GM12878 (cell line): ENCODE measurements at regions not wholly inside any gene's neighbourhood (a gene's known extent, or its start where the extent isn't known, plus 50 kb on each side); places are given as distances from the start of the nearest gene placed in this dataset.

ENCODE experiments used
- ATAC-seq: fragments of 200-7000 bp; cut with Tn5 transposase; 3 replicates; pipeline ENCODE4 v1.9.1; 2020; ENCODE audit warnings: mild to moderate bottlenecking, moderate library complexity
- BruUV-seq: library from RNA; stranded (reverse); fragments of 400-500 nt; replicated peaks from 2 replicates; lab custom pipeline; 2021; lab: Mats Ljungman, UMichigan
- CTCF ChIA-PET: fragments of 300-600 bp; sonication (Branson Sonifier 250); formaldehyde crosslinking; extraction: SDS; loops from one replicate; lab custom pipeline; 2021; ENCODE audit warnings: inconsistent platforms; lab: Yijun Ruan, JAX
- POLR2A ChIA-PET: fragments of 350-600 bp; formaldehyde crosslinking; extraction: SDS; loops from one replicate; lab custom pipeline; 2021; ENCODE audit warnings: inconsistent platforms; lab: Charles Lee
- RAD21 ChIA-PET: fragments of 300-600 bp; sonication (Branson Sonifier 250); formaldehyde crosslinking; loops from one replicate; lab custom pipeline; 2023; ENCODE audit warnings: antibody characterized with exemption; ENCODE audit not compliant: unreplicated experiment; lab: Charles Lee
- SMC1A ChIA-PET: fragments of 300-600 bp; sonication (Branson Sonifier 250); formaldehyde crosslinking; loops from one replicate; lab custom pipeline; 2023; ENCODE audit not compliant: unreplicated experiment, uncharacterized antibody; lab: Charles Lee
- DNase-seq: peaks from one replicate; pipeline ENCODE4 v3.0.0-alpha.2; 2011; ENCODE audit warnings: low read depth, low spot score
- FAIRE-seq: peaks from 3 replicates; lab custom pipeline; 2011; peaks lifted over from hg19 to GRCh38; lab: Jason Lieb, UNC
- H2AFZ ChIP-seq: 2 replicates; pipeline ENCODE4 v1.6.0; 2011; ENCODE audit warnings: low read depth, low read length, control low read depth; ENCODE audit not compliant: control insufficient read depth
- H3K27ac ChIP-seq: 2 replicates; pipeline ENCODE4 v1.5.1; 2011; ENCODE audit warnings: control low read depth; ENCODE audit not compliant: control insufficient read depth, insufficient read depth
- H3K27me3 ChIP-seq, 2 experiments: replicated peaks in 1 of 2; 2 replicates each; pipeline versions ENCODE4 v1.6.0 to v1.6.1; 2011; ENCODE audit warnings: low read length in 1 of 2; ENCODE audit not compliant: control insufficient read depth in 2 of 2, insufficient read depth in 2 of 2
- H3K36me3 ChIP-seq, 2 experiments: 2 replicates each; pipeline ENCODE4 v1.5.1; 2011; ENCODE audit warnings: low read length in 1 of 2; ENCODE audit not compliant: control insufficient read depth in 2 of 2, insufficient read depth in 2 of 2
- H3K4me1 ChIP-seq: 2 replicates; pipeline ENCODE4 v1.6.1; 2011; ENCODE audit warnings: mild to moderate bottlenecking, low read length, moderate library complexity, mixed read lengths; ENCODE audit not compliant: control insufficient read depth, insufficient read depth
- H3K4me2 ChIP-seq: 2 replicates; pipeline ENCODE4 v1.6.0; 2011; ENCODE audit warnings: control low read depth; ENCODE audit not compliant: control insufficient read depth, insufficient read depth
- H3K4me3 ChIP-seq: fragments of 200-600 bp; sonication (generic); 2 replicates; pipeline ENCODE4 v1.5.1; 2016
- H3K79me2 ChIP-seq: 2 replicates; pipeline ENCODE4 v1.6.0; 2011; ENCODE audit warnings: low read length; ENCODE audit not compliant: control insufficient read depth, insufficient read depth
- H3K9ac ChIP-seq: 2 replicates; pipeline ENCODE4 v1.8.0; 2011; ENCODE audit warnings: low read length, control low read depth, mixed read lengths; ENCODE audit not compliant: control insufficient read depth, insufficient read depth
- H3K9me3 ChIP-seq: replicated peaks from 3 replicates; pipeline ENCODE4 v1.5.1; 2011; ENCODE audit warnings: mild to moderate bottlenecking, low read length; ENCODE audit not compliant: control insufficient read depth, insufficient read depth
- H4K20me1 ChIP-seq: 2 replicates; pipeline ENCODE4 v1.6.0; 2011; ENCODE audit not compliant: control insufficient read depth, insufficient read depth
- BHLHE40 ChIP-seq, 2 experiments: fragments of 450-650 bp in 1 of 2; IDR thresholded peaks; 2 replicates each; pipeline ENCODE4 v1.6.1; 2011 to 2017; ENCODE audit warnings: low read depth in 2 of 2, borderline replicate concordance in 1 of 2, improper control_type of control experiment in 1 of 2, low read length in 1 of 2, mild to moderate bottlenecking in 1 of 2
- KAT2A ChIP-seq: conservative IDR thresholded peaks from 2 replicates; pipeline ENCODE4 v1.6.1; 2011; ENCODE audit warnings: low read depth, low read length; ENCODE audit not compliant: control insufficient read depth
- NR2C2 ChIP-seq: IDR thresholded peaks from 2 replicates; pipeline ENCODE4 v1.6.1; 2011; ENCODE audit warnings: borderline replicate concordance, low read depth; ENCODE audit not compliant: control insufficient read depth, insufficient read length
- PML ChIP-seq: IDR thresholded peaks from 2 replicates; pipeline ENCODE4 v1.6.1; 2012; ENCODE audit warnings: low read length, inconsistent platforms
- POLR2AphosphoS2 ChIP-seq: IDR thresholded peaks from 2 replicates; pipeline ENCODE4 v1.6.1; 2011; ENCODE audit warnings: low read depth, mild to moderate bottlenecking, low read length, improper control_type of control experiment, moderate library complexity
- POU2F2 ChIP-seq: IDR thresholded peaks from 3 replicates; pipeline ENCODE4 v1.6.1; 2011; ENCODE audit warnings: low read depth, mild to moderate bottlenecking, low read length, borderline replicate concordance
- RAD51 ChIP-seq: fragments of 450-650 bp; IDR thresholded peaks from 2 replicates; pipeline ENCODE4 v1.6.1; 2016; ENCODE audit warnings: moderate library complexity, mild to moderate bottlenecking, inconsistent platforms
- TCF3 ChIP-seq: IDR thresholded peaks from 2 replicates; pipeline ENCODE4 v1.6.1; 2012; ENCODE audit warnings: low read depth, mild to moderate bottlenecking, low read length, borderline replicate concordance; ENCODE audit not compliant: insufficient read depth
- ZNF274 ChIP-seq: IDR thresholded peaks from one replicate; pipeline ENCODE4 v1.8.0; 2011; ENCODE audit not compliant: insufficient read length, insufficient read depth
- ZNF592 ChIP-seq: fragments of 450-650 bp; IDR thresholded peaks from 2 replicates; pipeline ENCODE4 v1.6.1; 2017; ENCODE audit warnings: mild to moderate bottlenecking, moderate library complexity
- WGBS: methylation state at CpG from one replicate; pipeline ENCODE4 v1.1.6; 2016; ENCODE audit warnings: low lambda C conversion rate; ENCODE audit not compliant: insufficient replicate concordance, insufficient coverage; ENCODE audit errors: missing lambda C conversion rate; 5-methylcytosine and 5-hydroxymethylcytosine counted together
- in situ Hi-C: fragments of 300-500 bp; cut with MboI; formaldehyde crosslinking; loops from 9 replicates; pipeline ENCODE4 v1.14.3; 2018; ENCODE audit warnings: mixed read lengths
- intact Hi-C: fragments of 100-400 bp; cut with micrococcal nuclease; formaldehyde crosslinking; loops from one replicate; pipeline ENCODE4 v1.14.2; 2022; ENCODE audit not compliant: unreplicated experiment
- TF ChIP-seq, protein P1 (sequence below): fragments of 450-650 bp; conservative IDR thresholded peaks from 2 replicates; pipeline ENCODE4 v1.6.1; 2017; ENCODE audit warnings: mild to moderate bottlenecking, moderate library complexity
- TF ChIP-seq, protein P2 (sequence below): fragments of 450-650 bp; formaldehyde crosslinking; IDR thresholded peaks from 2 replicates; pipeline ENCODE4 v1.5.0; 2022; ENCODE audit warnings: mild to moderate bottlenecking, missing genetic modification characterization

- FAIRE-seq, result no peak
- TF ChIP-seq RAD51 (no peak), POLR2AphosphoS2 (no peak), PML (no peak), BHLHE40 (IDR thresholded peaks at IDR 0.05; ENCODE audit: borderline replicate concordance in 1 of 2, low read depth in 2 of 2, low read length in 1 of 2) (no peak), TCF3 (no peak), POU2F2 (no peak), KAT2A (no peak), ZNF274 (no peak), NR2C2 (no peak), ZNF592 (no peak)
- TF ChIP-seq, protein P1, sequence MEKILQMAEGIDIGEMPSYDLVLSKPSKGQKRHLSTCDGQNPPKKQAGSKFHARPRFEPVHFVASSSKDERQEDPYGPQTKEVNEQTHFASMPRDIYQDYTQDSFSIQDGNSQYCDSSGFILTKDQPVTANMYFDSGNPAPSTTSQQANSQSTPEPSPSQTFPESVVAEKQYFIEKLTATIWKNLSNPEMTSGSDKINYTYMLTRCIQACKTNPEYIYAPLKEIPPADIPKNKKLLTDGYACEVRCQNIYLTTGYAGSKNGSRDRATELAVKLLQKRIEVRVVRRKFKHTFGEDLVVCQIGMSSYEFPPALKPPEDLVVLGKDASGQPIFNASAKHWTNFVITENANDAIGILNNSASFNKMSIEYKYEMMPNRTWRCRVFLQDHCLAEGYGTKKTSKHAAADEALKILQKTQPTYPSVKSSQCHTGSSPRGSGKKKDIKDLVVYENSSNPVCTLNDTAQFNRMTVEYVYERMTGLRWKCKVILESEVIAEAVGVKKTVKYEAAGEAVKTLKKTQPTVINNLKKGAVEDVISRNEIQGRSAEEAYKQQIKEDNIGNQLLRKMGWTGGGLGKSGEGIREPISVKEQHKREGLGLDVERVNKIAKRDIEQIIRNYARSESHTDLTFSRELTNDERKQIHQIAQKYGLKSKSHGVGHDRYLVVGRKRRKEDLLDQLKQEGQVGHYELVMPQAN, result no peak
- TF ChIP-seq, protein P2, sequence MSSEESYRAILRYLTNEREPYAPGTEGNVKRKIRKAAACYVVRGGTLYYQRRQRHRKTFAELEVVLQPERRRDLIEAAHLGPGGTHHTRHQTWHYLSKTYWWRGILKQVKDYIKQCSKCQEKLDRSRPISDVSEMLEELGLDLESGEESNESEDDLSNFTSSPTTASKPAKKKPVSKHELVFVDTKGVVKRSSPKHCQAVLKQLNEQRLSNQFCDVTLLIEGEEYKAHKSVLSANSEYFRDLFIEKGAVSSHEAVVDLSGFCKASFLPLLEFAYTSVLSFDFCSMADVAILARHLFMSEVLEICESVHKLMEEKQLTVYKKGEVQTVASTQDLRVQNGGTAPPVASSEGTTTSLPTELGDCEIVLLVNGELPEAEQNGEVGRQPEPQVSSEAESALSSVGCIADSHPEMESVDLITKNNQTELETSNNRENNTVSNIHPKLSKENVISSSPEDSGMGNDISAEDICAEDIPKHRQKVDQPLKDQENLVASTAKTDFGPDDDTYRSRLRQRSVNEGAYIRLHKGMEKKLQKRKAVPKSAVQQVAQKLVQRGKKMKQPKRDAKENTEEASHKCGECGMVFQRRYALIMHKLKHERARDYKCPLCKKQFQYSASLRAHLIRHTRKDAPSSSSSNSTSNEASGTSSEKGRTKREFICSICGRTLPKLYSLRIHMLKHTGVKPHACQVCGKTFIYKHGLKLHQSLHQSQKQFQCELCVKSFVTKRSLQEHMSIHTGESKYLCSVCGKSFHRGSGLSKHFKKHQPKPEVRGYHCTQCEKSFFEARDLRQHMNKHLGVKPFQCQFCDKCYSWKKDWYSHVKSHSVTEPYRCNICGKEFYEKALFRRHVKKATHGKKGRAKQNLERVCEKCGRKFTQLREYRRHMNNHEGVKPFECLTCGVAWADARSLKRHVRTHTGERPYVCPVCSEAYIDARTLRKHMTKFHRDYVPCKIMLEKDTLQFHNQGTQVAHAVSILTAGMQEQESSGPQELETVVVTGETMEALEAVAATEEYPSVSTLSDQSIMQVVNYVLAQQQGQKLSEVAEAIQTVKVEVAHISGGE, result no peak
- TF ChIP-seq, all 136 proteins: peak for 0
- H4K20me1 ChIP-seq, result no peaks in the 10 kb centered on the region
- no peak overlapping the region for H3K4me2 ChIP-seq
- ChIA-PET RAD21 (interaction anchor here (1.1 kb wide), 1 partner anchor 9 kb away, joined by 4 read pairs; no protein-coding TSS in a partner anchor), SMC1A (interaction anchor here (0.6 to 2.2 kb wide), 7 partner anchors 9 to 163 kb away, joined by 3 to 8 read pairs (median 3); no protein-coding TSS in a partner anchor), CTCF (interaction anchor here (0.7 to 1.8 kb wide), 5 partner anchors 9 to 89 kb away, joined by 3 to 12 read pairs (median 3); no protein-coding TSS in a partner anchor), POLR2A (no interaction called here)
- DNase-seq (no peak), ATAC-seq (no peak)
- H3K27me3 ChIP-seq, result no peaks in the 10 kb centered on the region
- BruUV-seq, result no TSS peak
- no peak overlapping the region for H3K27ac ChIP-seq
- H3K4me1 ChIP-seq, result no peaks in the 10 kb centered on the region
- H3K4me3 ChIP-seq, result no peak overlapping the region
- in situ Hi-C loops, result no loop called here
- H3K79me2 ChIP-seq, result no peaks in the 10 kb centered on the region
- H3K9me3 ChIP-seq, result no peaks in the 10 kb centered on the region
- no peak overlapping the region for H2AFZ ChIP-seq
- no peak overlapping the region for H3K9ac ChIP-seq
- 20% methylated on average over 1 of the region's 1 CpG for WGBS
- intact Hi-C loops, result no loop called here
- no peaks in the 10 kb centered on the region for H3K36me3 ChIP-seq
Observed at GRCh38 chr2:57711991-57712390, 334.6 kb upstream of the VRK2 start.
